HCT116 (cell line): ENCODE measurements at regions not wholly inside any gene's neighbourhood (a gene's known extent, or its start where the extent isn't known, plus 50 kb on each side); places are given as distances from the start of the nearest gene placed in this dataset.

Experiments
- ATAC-seq: fragments of 200-7000 bp; cut with Tn5 transposase; 2 replicates; pipeline ENCODE4 v1.9.1; 2020; ENCODE audit warnings: mild to moderate bottlenecking, moderate library complexity
- BruUV-seq: library from RNA; stranded (reverse); fragments of 400-500 nt; replicated peaks from 2 replicates; lab custom pipeline; 2021; lab: Mats Ljungman, UMichigan
- CTCF ChIA-PET: fragments of 300-600 bp; sonication (Branson Sonifier 250); formaldehyde crosslinking; loops from one replicate; lab custom pipeline; 2021; ENCODE audit warnings: antibody characterized with exemption; lab: Charles Lee
- POLR2A ChIA-PET: fragments of 300-600, 350-600 bp; sonication (Branson Sonifier 250); formaldehyde crosslinking; loops from one replicate; lab custom pipeline; 2021; ENCODE audit warnings: antibody characterized with exemption; lab: Charles Lee
- RAD21 ChIA-PET, 2 experiments: fragments of 300-600 bp; sonication (Branson Sonifier 250); formaldehyde crosslinking; loops; one replicate each; lab custom pipeline; 2023; ENCODE audit warnings: low total read pairs in 2 of 2; ENCODE audit not compliant: uncharacterized antibody in 2 of 2, unreplicated experiment in 2 of 2, low non-redundant PET in 1 of 2; lab: Charles Lee
- DNase-seq: peaks from one replicate; pipeline ENCODE4 v3.0.0-alpha.2; 2010; ENCODE audit warnings: low read depth, low spot score
- H2AFZ ChIP-seq: fragments of 200-600 bp; shearing (Covaris generic), sonication (generic); 2 replicates; pipeline ENCODE4 v1.6.1; 2017; ENCODE audit warnings: low read depth, mixed run types, mixed read lengths, antibody characterized with exemption, low read length; ENCODE audit not compliant: poor library complexity, severe bottlenecking
- H3K27ac ChIP-seq: 2 replicates; pipeline ENCODE4 v1.5.1; 2012; ENCODE audit warnings: low read depth, low read length
- H3K27me3 ChIP-seq: fragments of 200-600 bp; sonication (generic); 2 replicates; pipeline ENCODE4 v1.6.1; 2016; ENCODE audit warnings: mixed run types, low read length, mixed read lengths; ENCODE audit not compliant: insufficient read depth
- H3K36me3 ChIP-seq, 2 experiments: fragments of 200-500 bp in 1 of 2; fragments of 200-600 bp in 1 of 2; sonication (Bioruptor generic) in 1 of 2; sonication (generic) in 1 of 2; 2 replicates each; pipeline versions ENCODE4 v1.5.1 to v1.6.1; 2014 to 2016; ENCODE audit warnings: low read length in 2 of 2, inconsistent platforms in 1 of 2, mixed read lengths in 1 of 2, mixed run types in 1 of 2; ENCODE audit not compliant: insufficient read depth in 2 of 2, control insufficient read depth in 1 of 2
- H3K4me1 ChIP-seq, 2 experiments: fragments of 200-600 bp in 1 of 2; sonication (generic) in 1 of 2; 2 replicates each; pipeline versions ENCODE4 v1.5.1 to v1.6.1; 2012 to 2017; ENCODE audit warnings: low read length in 2 of 2, inconsistent platforms in 1 of 2, mild to moderate bottlenecking in 1 of 2, mixed read lengths in 1 of 2, mixed run types in 1 of 2, moderate library complexity in 1 of 2; ENCODE audit not compliant: insufficient read depth in 2 of 2, control insufficient read depth in 1 of 2
- H3K4me2 ChIP-seq: fragments of 200-600 bp; sonication (generic); 2 replicates; pipeline ENCODE4 v1.6.1; 2017; ENCODE audit warnings: mixed run types, low read length, mixed read lengths
- H3K4me3 ChIP-seq, 2 experiments: fragments of 200-600 bp in 1 of 2; sonication (generic) in 1 of 2; replicated peaks in 1 of 2; 2 replicates each; pipeline ENCODE4 v1.5.1; 2011 to 2016; ENCODE audit warnings: low read length in 2 of 2, control low read depth in 1 of 2, low read depth in 1 of 2, mild to moderate bottlenecking in 1 of 2, mixed read lengths in 1 of 2, mixed run types in 1 of 2
- H3K79me2 ChIP-seq: fragments of 200-600 bp; sonication (generic); 2 replicates; pipeline ENCODE4 v1.6.1; 2017; ENCODE audit warnings: mild to moderate bottlenecking, mixed run types, low read length, moderate library complexity, mixed read lengths; ENCODE audit not compliant: insufficient read depth
- H3K9ac ChIP-seq: fragments of 200-600 bp; sonication (generic); 2 replicates; pipeline ENCODE4 v1.6.1; 2016; ENCODE audit warnings: low read length, mixed read lengths
- H3K9me2 ChIP-seq: fragments of 200-600 bp; sonication (generic), shearing (Covaris generic); 2 replicates; pipeline ENCODE4 v1.6.1; 2017; ENCODE audit warnings: mixed run types, mild to moderate bottlenecking, moderate library complexity; ENCODE audit not compliant: insufficient read depth
- H3K9me3 ChIP-seq, 2 experiments: fragments of 200-500 bp in 1 of 2; fragments of 200-600 bp in 1 of 2; sonication (Bioruptor generic) in 1 of 2; sonication (generic) in 1 of 2; 2 replicates each; pipeline ENCODE4 v1.6.1; 2014 to 2017; ENCODE audit warnings: low read length in 2 of 2, mixed read lengths in 2 of 2, inconsistent platforms in 1 of 2, low read depth in 1 of 2, mild to moderate bottlenecking in 1 of 2, mixed run types in 1 of 2, moderate library complexity in 1 of 2; ENCODE audit not compliant: control insufficient read depth in 1 of 2, insufficient read depth in 1 of 2
- H4K20me1 ChIP-seq: fragments of 200-600 bp; sonication (generic), shearing (Covaris generic); 2 replicates; pipeline ENCODE4 v1.6.1; 2017; ENCODE audit warnings: mixed run types, mild to moderate bottlenecking, moderate library complexity; ENCODE audit not compliant: insufficient read depth
- CBX3 ChIP-seq: IDR thresholded peaks from 2 replicates; pipeline ENCODE4 v1.6.1; 2012; ENCODE audit warnings: low read depth
- EGR1 ChIP-seq: IDR thresholded peaks from 2 replicates; pipeline ENCODE4 v1.6.1; 2012; ENCODE audit warnings: low read depth
- ELF1 ChIP-seq: IDR thresholded peaks from 2 replicates; pipeline ENCODE4 v1.6.1; 2012; ENCODE audit warnings: low read depth, borderline replicate concordance
- EZH2 ChIP-seq: fragments of 200-600 bp; sonication (generic); IDR thresholded peaks from 2 replicates; pipeline ENCODE4 v1.6.1; 2017; ENCODE audit warnings: antibody characterized with exemption, mixed run types
- EZH2phosphoT487 ChIP-seq: fragments of 200-600 bp; IDR thresholded peaks from 2 replicates; pipeline ENCODE4 v1.6.1; 2018; ENCODE audit warnings: antibody characterized with exemption, borderline replicate concordance
- FOSL1 ChIP-seq: IDR thresholded peaks from 2 replicates; pipeline ENCODE4 v1.6.1; 2012; ENCODE audit warnings: low read depth
- JUND ChIP-seq: IDR thresholded peaks from 2 replicates; pipeline ENCODE4 v1.6.1; 2012
- POLR2A ChIP-seq: IDR thresholded peaks from 2 replicates; pipeline ENCODE4 v1.7.0; 2011; ENCODE audit warnings: borderline replicate concordance; ENCODE audit not compliant: insufficient read depth, insufficient read length; ENCODE audit errors: extremely low read depth
- RAD21 ChIP-seq: IDR thresholded peaks from 2 replicates; pipeline ENCODE4 v1.6.1; 2012; ENCODE audit warnings: low read depth, mild to moderate bottlenecking
- SIN3A ChIP-seq: IDR thresholded peaks from 2 replicates; pipeline ENCODE4 v1.6.1; 2012; ENCODE audit warnings: low read depth
- SP1 ChIP-seq: IDR thresholded peaks from 2 replicates; pipeline ENCODE4 v1.6.1; 2012; ENCODE audit warnings: low read depth
- SRF ChIP-seq: IDR thresholded peaks from 2 replicates; pipeline ENCODE4 v1.6.1; 2012; ENCODE audit warnings: low read depth
- TCF7L2 ChIP-seq: IDR thresholded peaks from 2 replicates; pipeline ENCODE4 v1.7.0; 2011; ENCODE audit warnings: borderline replicate concordance, inconsistent platforms; ENCODE audit not compliant: insufficient read depth, insufficient read length; ENCODE audit errors: extremely low read depth
- ZBTB33 ChIP-seq: IDR thresholded peaks from 2 replicates; pipeline ENCODE4 v1.6.1; 2011; ENCODE audit warnings: mild to moderate bottlenecking, low read length, moderate library complexity; ENCODE audit not compliant: insufficient replicate concordance; ENCODE audit errors: extremely low read depth
- ZNF274 ChIP-seq: fragments of 200-500 bp; sonication (Bioruptor generic); IDR thresholded peaks from 2 replicates; pipeline ENCODE4 v1.6.1; 2014; ENCODE audit warnings: mild to moderate bottlenecking, low read depth, low read length, inconsistent platforms
- intact Hi-C: fragments of 100-400 bp; cut with micrococcal nuclease; formaldehyde crosslinking; loops from 2 replicates; pipeline ENCODE4 v1.10.0; 2022
- TF ChIP-seq, protein P1 (sequence below), 3 experiments: fragments of 200-600 bp in 1 of 3; sonication (generic) in 1 of 3; IDR thresholded peaks in 2 of 3; conservative IDR thresholded peaks in 1 of 3; 2 replicates each; pipeline ENCODE4 v1.5.1; 2012 to 2017; ENCODE audit warnings: low read depth in 2 of 3, low read length in 2 of 3, antibody characterized with exemption in 1 of 3, borderline replicate concordance in 1 of 3, control low read depth in 1 of 3, mild to moderate bottlenecking in 1 of 3, mixed read lengths in 1 of 3, mixed run types in 1 of 3, moderate library complexity in 1 of 3; ENCODE audit not compliant: insufficient read depth in 1 of 3
- TF ChIP-seq, protein P2 (sequence below): IDR thresholded peaks from 2 replicates; pipeline ENCODE4 v1.6.1; 2012
- TF ChIP-seq, protein P3 (sequence below): IDR thresholded peaks from 2 replicates; pipeline ENCODE4 v1.6.1; 2012

GRCh38 chr10:131746241-131746711 is 154.5 kb upstream of the PPP2R2D start:
- Histone ChIP-seq H3K4me2 (no peak overlapping the region), H3K9me2 (no peaks in the 10 kb centered on the region), H3K36me3 (no peaks in the 10 kb centered on the region), H3K27me3 (no peaks in the 10 kb centered on the region), H3K4me1 (no peaks in the 10 kb centered on the region), H3K27ac (no peak overlapping the region), H3K79me2 (no peaks in the 10 kb centered on the region), H3K9ac (no peak overlapping the region), H2AFZ (no peak overlapping the region), H3K9me3 (no peaks in the 10 kb centered on the region), H3K4me3 (no peak overlapping the region), H4K20me1 (no peaks in the 10 kb centered on the region)
- intact Hi-C loops = no loop called here
- ChIA-PET POLR2A (no interaction called here), RAD21 (no interaction called here), CTCF (no interaction called here)
- ATAC-seq = no peak
- TF ChIP-seq RAD21 = no peak
- TF ChIP-seq SIN3A = no peak
- no peak for TF ChIP-seq ZNF274
- BruUV-seq = no TSS peak
- no peak for DNase-seq

- ChIA-PET POLR2A (no interaction called here), CTCF (no interaction called here), RAD21 (no interaction called here)
- Histone ChIP-seq H3K4me1 (no peaks in the 10 kb centered on the region), H3K9me3 (no peaks in the 10 kb centered on the region), H3K4me2 (no peak overlapping the region), H3K4me3 (no peak overlapping the region), H3K9ac (no peak overlapping the region), H3K27me3 (no peaks in the 10 kb centered on the region), H2AFZ (no peak overlapping the region), H3K27ac (no peak overlapping the region), H4K20me1 (no peaks in the 10 kb centered on the region), H3K79me2 (no peaks in the 10 kb centered on the region), H3K9me2 (no peaks in the 10 kb centered on the region), H3K36me3 (no peaks in the 10 kb centered on the region)
- no TSS peak for BruUV-seq
- ATAC-seq (peak; percentile 83), DNase-seq (peak; percentile 13)
- intact Hi-C loops = no loop called here
- TF ChIP-seq, protein P1, sequence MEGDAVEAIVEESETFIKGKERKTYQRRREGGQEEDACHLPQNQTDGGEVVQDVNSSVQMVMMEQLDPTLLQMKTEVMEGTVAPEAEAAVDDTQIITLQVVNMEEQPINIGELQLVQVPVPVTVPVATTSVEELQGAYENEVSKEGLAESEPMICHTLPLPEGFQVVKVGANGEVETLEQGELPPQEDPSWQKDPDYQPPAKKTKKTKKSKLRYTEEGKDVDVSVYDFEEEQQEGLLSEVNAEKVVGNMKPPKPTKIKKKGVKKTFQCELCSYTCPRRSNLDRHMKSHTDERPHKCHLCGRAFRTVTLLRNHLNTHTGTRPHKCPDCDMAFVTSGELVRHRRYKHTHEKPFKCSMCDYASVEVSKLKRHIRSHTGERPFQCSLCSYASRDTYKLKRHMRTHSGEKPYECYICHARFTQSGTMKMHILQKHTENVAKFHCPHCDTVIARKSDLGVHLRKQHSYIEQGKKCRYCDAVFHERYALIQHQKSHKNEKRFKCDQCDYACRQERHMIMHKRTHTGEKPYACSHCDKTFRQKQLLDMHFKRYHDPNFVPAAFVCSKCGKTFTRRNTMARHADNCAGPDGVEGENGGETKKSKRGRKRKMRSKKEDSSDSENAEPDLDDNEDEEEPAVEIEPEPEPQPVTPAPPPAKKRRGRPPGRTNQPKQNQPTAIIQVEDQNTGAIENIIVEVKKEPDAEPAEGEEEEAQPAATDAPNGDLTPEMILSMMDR (IDR thresholded peaks at IDR 0.05 in 2 of 3, conservative IDR thresholded peaks at IDR 0.05 in 1 of 3; ENCODE audit: borderline replicate concordance in 1 of 3, insufficient read depth in 1 of 3, low read depth in 2 of 3, low read length in 2 of 3) = no peak
- no peak for TF ChIP-seq ZBTB33
- no peak for TF ChIP-seq EZH2
- TF ChIP-seq ELF1 = no peak
- TF ChIP-seq POLR2A = no peak
- TF ChIP-seq, protein P2, sequence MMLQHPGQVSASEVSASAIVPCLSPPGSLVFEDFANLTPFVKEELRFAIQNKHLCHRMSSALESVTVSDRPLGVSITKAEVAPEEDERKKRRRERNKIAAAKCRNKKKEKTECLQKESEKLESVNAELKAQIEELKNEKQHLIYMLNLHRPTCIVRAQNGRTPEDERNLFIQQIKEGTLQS = no peak
- TF ChIP-seq SRF = no peak
- no peak for TF ChIP-seq JUND
- TF ChIP-seq CBX3 = no peak
- TF ChIP-seq FOSL1 = no peak
- no peak for TF ChIP-seq EGR1
- TF ChIP-seq RAD21 = no peak
- no peak for TF ChIP-seq TCF7L2
- no peak for TF ChIP-seq EZH2phosphoT487
- TF ChIP-seq, protein P3, sequence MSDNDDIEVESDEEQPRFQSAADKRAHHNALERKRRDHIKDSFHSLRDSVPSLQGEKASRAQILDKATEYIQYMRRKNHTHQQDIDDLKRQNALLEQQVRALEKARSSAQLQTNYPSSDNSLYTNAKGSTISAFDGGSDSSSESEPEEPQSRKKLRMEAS = no peak
- no peak for TF ChIP-seq SP1
- TF ChIP-seq SIN3A = no peak
Measured at GRCh38 chr10:131746785-131747184, 154.0 kb upstream of the PPP2R2D start.
